Aorta (tissue), 5 donors: ENCODE measurements at regions not wholly inside any gene's neighbourhood (a gene's known extent, or its start where the extent isn't known, plus 50 kb on each side); places are given as distances from the start of the nearest gene placed in this dataset.

Source experiments
- ATAC-seq: fragments of 200-7000 bp; cut with Tn5 transposase; one replicate; pipeline ENCODE4 v1.9.1; 2022; ENCODE audit warnings: moderate library complexity; ENCODE audit not compliant: low FRiP score
- DNase-seq, 2 donors: peaks; one replicate each; pipeline ENCODE4 v3.0.0-alpha.2; 2020
- H3K27ac ChIP-seq, 2 donors: one replicate each; pipeline ENCODE4 v1.5.1; 2013; ENCODE audit warnings: low read length in 2 of 2, mild to moderate bottlenecking in 2 of 2, moderate library complexity in 2 of 2, control low read depth in 1 of 2, inconsistent platforms in 1 of 2, low read depth in 1 of 2
- H3K27me3 ChIP-seq, 2 donors: one replicate each; pipeline ENCODE4 v1.6.1; 2013; ENCODE audit warnings: control low read depth in 1 of 2, low read length in 1 of 2, mild to moderate bottlenecking in 1 of 2, moderate library complexity in 1 of 2; ENCODE audit not compliant: insufficient read depth in 2 of 2, control insufficient read depth in 1 of 2
- H3K36me3 ChIP-seq, 2 donors: one replicate each; pipeline ENCODE4 v1.6.1; 2013; ENCODE audit warnings: control low read depth in 1 of 2, low read length in 1 of 2, mild to moderate bottlenecking in 1 of 2; ENCODE audit not compliant: insufficient read depth in 2 of 2, control insufficient read depth in 1 of 2
- H3K4me1 ChIP-seq, 2 donors: one replicate each; pipeline ENCODE4 v1.6.1; 2013; ENCODE audit warnings: low read length in 2 of 2, control low read depth in 1 of 2, mild to moderate bottlenecking in 1 of 2, moderate library complexity in 1 of 2; ENCODE audit not compliant: insufficient read depth in 2 of 2, control insufficient read depth in 1 of 2
- H3K4me3 ChIP-seq, 2 donors: one replicate each; pipeline ENCODE4 v1.5.1; 2013; ENCODE audit warnings: low read length in 2 of 2, control low read depth in 1 of 2, mild to moderate bottlenecking in 1 of 2
- H3K9me3 ChIP-seq: one replicate; pipeline ENCODE4 v1.6.1; 2013; ENCODE audit warnings: mild to moderate bottlenecking, low read length; ENCODE audit not compliant: control insufficient read depth
- WGBS, 2 donors: extraction: QIAGEN DNeasy Blood & Tissue Kit; methylation state at CpG; one replicate each; pipeline ENCODE4 v1.1.7; 2013; 5-methylcytosine and 5-hydroxymethylcytosine counted together
- intact Hi-C, 2 donors: fragments of 100-400 bp; cut with DNase I; formaldehyde crosslinking; loops; one replicate each; pipeline versions ENCODE4 v1.14.2 to v1.15.0; 2022
- donor health status: healthy with polysubstance abuse.
- donor health status: Bipolar disorder and iron deficiency.
- donor health status: DM: no; HTN: no; CAD: no.
- donor health status: DM: no; HTN: no; CAD: no.
- donor health status: DM: yes; HTN: yes; CAD: no.

- Histone ChIP-seq H3K27ac (no peak overlapping the region), H3K27me3 (no peaks in the 10 kb centered on the region), H3K4me1 (no peaks in the 10 kb centered on the region), H3K36me3 (no peaks in the 10 kb centered on the region), H3K4me3 (no peak overlapping the region), H3K9me3 (no peaks in the 10 kb centered on the region)
- 2 to 4% methylated on average over 37 to 38 of the region's 38 CpGs for WGBS, 2 donors
- DNase-seq (no peak), ATAC-seq (no peak)
- intact Hi-C loops, result no loop called here
Observed at GRCh38 chr10:128540128-128540762, 414.0 kb upstream of the MKI67 start.

- whole genome bisulfite sequencing, 2 donors, result 5 to 8% methylated on average over 46 of the region's 46 CpGs
- no peak overlapping the region for H3K27ac ChIP-seq
- DNase-seq (no peak), ATAC-seq (no peak)
- no peaks in the 10 kb centered on the region for H3K27me3 ChIP-seq
- no peaks in the 10 kb centered on the region for H3K36me3 ChIP-seq
- intact Hi-C loops, result no loop called here
- H3K9me3 ChIP-seq, result no peaks in the 10 kb centered on the region
- no peaks in the 10 kb centered on the region for H3K4me1 ChIP-seq
- no peak overlapping the region for H3K4me3 ChIP-seq
Observed at GRCh38 chr10:128540781-128541761, 414.8 kb upstream of the MKI67 start.

- H3K27me3 ChIP-seq, result no peaks in the 10 kb centered on the region
- intact Hi-C loops, result no loop called here
- no peaks in the 10 kb centered on the region for H3K9me3 ChIP-seq
- DNase-seq (no peak), ATAC-seq (no peak)
- H3K4me1 ChIP-seq, result no peaks in the 10 kb centered on the region
- no peak overlapping the region for H3K27ac ChIP-seq
- H3K4me3 ChIP-seq, result no peak overlapping the region
- no peaks in the 10 kb centered on the region for H3K36me3 ChIP-seq
- WGBS, 2 donors, result 70 to 76% methylated on average over 2 of the region's 2 CpGs
Observed at GRCh38 chr10:128541926-128542475, 415.8 kb upstream of the MKI67 start.

- H3K27me3 ChIP-seq, result no peaks in the 10 kb centered on the region
- no peak overlapping the region for H3K4me3 ChIP-seq
- H3K4me1 ChIP-seq, result no peaks in the 10 kb centered on the region
- ATAC-seq (no peak), DNase-seq (no peak)
- intact Hi-C loops, result no loop called here
- 90 to 94% methylated on average over 7 of the region's 7 CpGs for WGBS, 2 donors
- no peaks in the 10 kb centered on the region for H3K9me3 ChIP-seq
- H3K27ac ChIP-seq, result no peak overlapping the region
- no peaks in the 10 kb centered on the region for H3K36me3 ChIP-seq
Observed at GRCh38 chr10:128542659-128543058, 416.4 kb upstream of the MKI67 start.

- Histone ChIP-seq H3K27me3 (no peaks in the 10 kb centered on the region), H3K27ac (no peak overlapping the region)
- 88% methylated on average over 12 of the region's 12 CpGs for WGBS, 2 donors
Observed at GRCh38 chr10:128543151-128543550, 416.9 kb upstream of the MKI67 start.

DNA sequence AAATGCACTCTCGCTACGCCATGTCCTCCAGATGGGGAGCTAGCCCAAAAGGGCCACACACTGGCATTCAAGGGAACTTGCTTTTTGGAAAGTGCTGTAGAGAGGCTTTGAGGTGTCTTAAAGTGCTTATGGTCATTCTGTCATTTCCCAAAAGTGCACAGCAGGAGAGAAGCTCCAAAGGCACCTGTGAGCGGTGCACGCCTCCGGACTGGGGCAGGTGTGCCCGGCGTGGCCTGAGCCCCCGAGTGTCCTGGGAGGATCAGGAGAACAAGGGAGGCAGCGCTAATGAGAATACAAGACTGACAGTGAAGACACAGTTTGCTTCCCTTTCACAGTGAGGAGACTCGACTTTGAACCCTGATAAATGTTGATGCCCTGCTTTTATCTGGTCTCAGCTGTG lies 419.0 kb upstream of the MKI67 start:
- Histone ChIP-seq H3K9me3 (no peaks in the 10 kb centered on the region), H3K27me3 (no peaks in the 10 kb centered on the region), H3K4me1 (no peaks in the 10 kb centered on the region), H3K4me3 (no peak overlapping the region), H3K27ac (no peak overlapping the region), H3K36me3 (no peaks in the 10 kb centered on the region)
- DNase-seq (no peak), ATAC-seq (no peak)
- intact Hi-C loops, result no loop called here
- 94 to 96% methylated on average over 10 of the region's 10 CpGs for WGBS, 2 donors

More at GRCh38 chr10:128543151-128543550, 416.9 kb upstream of the MKI67 start:
- Histone ChIP-seq H3K4me1 (no peaks in the 10 kb centered on the region), H3K36me3 (no peaks in the 10 kb centered on the region), H3K9me3 (no peaks in the 10 kb centered on the region), H3K4me3 (no peak overlapping the region)
- ATAC-seq (no peak), DNase-seq (no peak)
- intact Hi-C loops, result no loop called here

GRCh38 chr10:128546651-128547165 lies 420.5 kb upstream of the MKI67 start:
- intact Hi-C loops, result no loop called here

DNA sequence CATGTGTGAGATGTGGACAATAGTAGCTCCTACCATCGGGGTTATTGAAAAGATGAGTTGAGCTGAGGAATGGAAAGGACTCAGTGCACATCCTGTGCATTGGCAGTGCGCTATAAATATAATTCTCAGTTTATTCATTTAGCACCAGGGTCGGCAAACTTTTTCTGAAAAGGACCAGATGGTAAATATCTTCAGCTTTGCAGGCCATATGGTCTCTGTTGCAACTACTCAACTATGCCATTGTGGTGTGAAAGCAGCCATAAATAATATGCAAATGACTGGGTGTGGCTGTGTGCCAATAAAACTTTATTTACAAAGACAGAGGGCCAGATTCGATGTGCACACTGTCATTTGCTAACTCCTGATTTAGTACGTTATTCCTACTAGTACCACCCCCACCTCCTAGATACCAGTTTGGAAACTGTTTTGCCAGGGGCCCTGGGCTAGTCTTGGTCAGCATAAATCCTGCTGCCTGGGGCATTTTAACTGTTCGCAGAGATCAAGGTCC lies 422.9 kb upstream of the MKI67 start:
- Histone ChIP-seq H3K27ac (no peak overlapping the region), H3K9me3 (no peaks in the 10 kb centered on the region), H3K36me3 (no peaks in the 10 kb centered on the region), H3K4me3 (no peak overlapping the region), H3K27me3 (no peaks in the 10 kb centered on the region), H3K4me1 (no peaks in the 10 kb centered on the region)
- intact Hi-C loops, result no loop called here
- no peak for DNase-seq
- WGBS, 2 donors, result 87 to 89% methylated on average over 6 of the region's 6 CpGs
- no peak for ATAC-seq

More at GRCh38 chr10:128546651-128547165, 420.5 kb upstream of the MKI67 start:
- DNase-seq (no peak), ATAC-seq (peak; percentile 23)
- Histone ChIP-seq H3K4me1 (no peaks in the 10 kb centered on the region), H3K9me3 (no peaks in the 10 kb centered on the region), H3K36me3 (no peaks in the 10 kb centered on the region), H3K27me3 (no peaks in the 10 kb centered on the region), H3K27ac (no peak overlapping the region), H3K4me3 (no peak overlapping the region)
- 95 to 96% methylated on average over 15 of the region's 15 CpGs for WGBS, 2 donors
